GM08714 (cell line): ENCODE measurements at regions not wholly inside any gene's neighbourhood (a gene's known extent, or its start where the extent isn't known, plus 50 kb on each side); places are given as distances from the start of the nearest gene placed in this dataset.

ENCODE experiments used
- H3K4me3 ChIP-seq: fragments of 200-500 bp; sonication (Bioruptor generic); 2 replicates; pipeline ENCODE4 v1.5.1; 2014; ENCODE audit warnings: mild to moderate bottlenecking, low read length, inconsistent platforms
- ZNF274 ChIP-seq: IDR thresholded peaks from 2 replicates; pipeline ENCODE4 v1.6.1; 2012; ENCODE audit warnings: mild to moderate bottlenecking, low read depth, low read length

DNA sequence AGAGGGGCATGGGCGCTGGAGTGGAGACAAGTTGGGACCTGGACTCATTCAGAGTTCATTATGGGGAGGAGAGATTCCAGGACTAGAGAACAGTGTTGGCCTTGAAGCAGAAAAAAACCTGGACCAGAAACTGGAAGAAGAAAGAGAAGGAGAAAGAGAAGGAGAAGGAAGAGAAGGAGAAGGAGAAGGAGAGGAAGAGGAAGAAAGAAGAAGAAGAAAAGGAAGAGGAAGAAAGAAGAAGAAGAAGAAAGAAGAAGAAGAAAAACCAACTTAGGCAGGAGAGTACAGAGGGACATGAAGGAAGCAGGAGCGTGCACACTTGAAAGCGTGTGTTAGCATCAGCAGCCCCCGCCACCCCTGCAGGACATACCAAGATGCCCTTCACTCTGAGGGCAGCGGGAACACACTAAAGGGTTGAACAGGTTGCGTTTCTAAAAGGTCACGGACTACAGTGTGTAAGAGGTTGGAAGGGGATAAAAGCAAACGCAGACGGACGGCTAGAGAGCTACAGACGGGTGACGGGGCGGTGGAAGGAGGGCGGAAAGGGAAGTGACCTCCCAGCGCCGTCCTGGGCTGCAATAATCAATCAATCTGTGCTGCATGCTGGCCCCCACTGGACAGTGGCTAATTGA, 95.3 kb downstream of the SEC61G start:
- no peak for TF ChIP-seq ZNF274
- H3K4me3 ChIP-seq, result peak overlapping the region; percentile 20; the same call in 1 of the 2 replicates

DNA sequence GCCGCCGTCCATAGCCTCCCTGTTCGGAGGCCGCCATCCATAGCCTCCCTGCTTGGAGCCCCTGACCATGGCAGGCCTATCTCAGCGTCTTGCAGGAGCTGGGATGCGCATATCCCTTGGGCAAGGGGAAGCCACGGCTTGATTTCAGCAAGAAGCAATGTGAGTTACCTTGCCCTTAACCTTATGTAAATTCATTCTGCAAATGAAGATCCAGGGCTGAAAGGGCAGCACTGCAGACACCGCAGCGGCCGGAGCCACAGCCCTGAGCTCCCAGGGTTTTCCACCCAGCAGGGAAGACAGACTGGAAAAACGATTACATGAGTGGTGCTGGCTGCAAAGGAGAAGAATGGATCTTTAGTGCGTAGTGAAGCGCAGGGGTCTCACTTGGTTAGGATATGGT, 95.8 kb downstream of the SEC61G start:
- TF ChIP-seq ZNF274, result no peak
- no peak overlapping the region for H3K4me3 ChIP-seq

DNA sequence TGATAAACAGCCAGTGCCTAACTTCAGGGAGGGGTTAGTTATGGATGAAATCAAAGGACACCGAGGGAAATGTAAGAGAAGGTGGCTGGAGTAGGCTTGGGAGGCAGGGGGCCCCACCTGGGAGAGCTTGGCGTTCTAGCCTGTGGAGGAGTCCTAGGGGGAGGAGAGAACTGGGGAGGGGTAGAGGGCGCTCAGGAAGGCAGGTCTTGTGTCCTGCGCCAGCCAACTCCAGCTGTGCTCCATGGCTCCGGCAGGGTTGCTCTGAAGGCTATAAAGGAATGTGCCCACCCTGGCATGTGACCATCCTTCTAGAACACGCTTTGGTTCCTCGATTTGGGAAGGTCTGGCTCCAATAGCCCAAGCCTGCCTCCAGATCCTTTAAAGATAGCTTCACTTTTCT, 96.3 kb downstream of the SEC61G start:
- no peak overlapping the region for H3K4me3 ChIP-seq
- no peak for TF ChIP-seq ZNF274

DNA sequence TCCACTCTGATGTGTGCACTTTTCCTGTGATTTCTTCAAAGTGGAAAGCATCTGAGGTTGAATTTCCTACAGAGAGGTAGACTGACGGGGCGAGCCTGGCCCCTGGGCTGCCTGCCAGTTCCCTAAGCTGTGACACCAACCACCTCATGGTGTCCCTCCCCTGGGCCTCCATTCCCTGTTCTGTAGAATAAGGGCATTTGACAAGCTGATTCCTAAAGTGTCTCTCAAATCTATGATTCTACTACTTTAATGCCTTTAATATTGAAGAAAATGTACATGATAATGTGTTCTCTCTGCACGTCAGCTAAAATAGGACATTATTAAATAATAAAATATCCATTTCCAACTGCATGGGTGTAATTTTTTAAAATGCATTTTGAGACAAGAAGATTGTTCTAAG, 105.1 kb downstream of the SEC61G start:
- H3K4me3 ChIP-seq, result no peak overlapping the region
- no peak for TF ChIP-seq ZNF274

GRCh38 chr7:54643064-54643463, 100.9 kb downstream of the VSTM2A start:
- H3K4me3 ChIP-seq, result no peak overlapping the region
- TF ChIP-seq ZNF274, result no peak

GRCh38 chr7:54637712-54638396, 95.7 kb downstream of the VSTM2A start:
- no peak for TF ChIP-seq ZNF274
- H3K4me3 ChIP-seq, result no peak overlapping the region

DNA sequence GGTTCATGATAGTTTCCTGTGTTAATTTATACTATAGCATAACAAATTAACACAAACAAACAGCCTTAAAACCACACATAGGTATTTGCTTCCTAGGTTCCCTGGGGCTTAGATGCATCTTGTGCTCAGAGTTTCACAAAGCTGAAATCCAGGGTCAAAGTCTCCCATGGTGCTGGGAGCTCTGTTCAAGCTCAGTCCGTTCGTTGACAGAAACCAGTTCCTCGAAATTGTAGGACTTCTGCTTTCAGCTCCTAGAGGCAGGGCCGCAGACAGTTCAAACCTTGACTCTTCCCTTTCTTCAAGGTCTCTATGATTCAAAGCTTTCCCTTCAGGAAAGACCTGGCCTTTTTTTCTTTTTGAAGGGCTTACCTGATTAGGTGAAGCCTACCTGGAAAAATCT, 90.5 kb downstream of the VSTM2A start:
- TF ChIP-seq ZNF274, result no peak
- H3K4me3 ChIP-seq, result no peak overlapping the region

DNA sequence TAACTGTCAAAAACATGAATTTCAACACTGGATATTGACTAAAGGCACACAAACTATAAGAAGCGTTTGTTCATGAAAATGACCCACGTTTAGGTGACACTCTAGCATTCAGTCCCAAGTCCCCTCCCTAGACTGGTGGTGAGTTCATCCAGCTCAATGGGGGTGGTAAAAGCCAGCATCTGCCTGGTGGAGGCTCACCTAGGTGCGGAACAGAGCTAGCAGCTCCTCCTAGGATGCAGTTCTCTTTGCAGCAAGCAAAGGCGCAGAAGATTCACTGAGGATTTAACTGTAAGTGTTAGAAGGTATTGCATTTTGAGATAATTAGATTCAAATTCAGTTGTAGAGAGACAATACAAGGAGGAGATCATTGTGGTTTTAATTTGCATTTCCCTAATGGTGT, 87.6 kb downstream of the VSTM2A start:
- no peak for TF ChIP-seq ZNF274
- H3K4me3 ChIP-seq, result no peak overlapping the region

- no peak overlapping the region for H3K4me3 ChIP-seq
- no peak for TF ChIP-seq ZNF274
Observed at GRCh38 chr7:54622696-54623309, 80.6 kb downstream of the VSTM2A start.
